ENCODE measurements at regions not wholly inside any gene's neighbourhood (a gene's known extent, or its start where the extent isn't known, plus 50 kb on each side); places are given as distances from the start of the nearest gene placed in this dataset.
A peak's percentile ranks its signal among the peaks of the same experiment; 100 is the strongest.

DNA sequence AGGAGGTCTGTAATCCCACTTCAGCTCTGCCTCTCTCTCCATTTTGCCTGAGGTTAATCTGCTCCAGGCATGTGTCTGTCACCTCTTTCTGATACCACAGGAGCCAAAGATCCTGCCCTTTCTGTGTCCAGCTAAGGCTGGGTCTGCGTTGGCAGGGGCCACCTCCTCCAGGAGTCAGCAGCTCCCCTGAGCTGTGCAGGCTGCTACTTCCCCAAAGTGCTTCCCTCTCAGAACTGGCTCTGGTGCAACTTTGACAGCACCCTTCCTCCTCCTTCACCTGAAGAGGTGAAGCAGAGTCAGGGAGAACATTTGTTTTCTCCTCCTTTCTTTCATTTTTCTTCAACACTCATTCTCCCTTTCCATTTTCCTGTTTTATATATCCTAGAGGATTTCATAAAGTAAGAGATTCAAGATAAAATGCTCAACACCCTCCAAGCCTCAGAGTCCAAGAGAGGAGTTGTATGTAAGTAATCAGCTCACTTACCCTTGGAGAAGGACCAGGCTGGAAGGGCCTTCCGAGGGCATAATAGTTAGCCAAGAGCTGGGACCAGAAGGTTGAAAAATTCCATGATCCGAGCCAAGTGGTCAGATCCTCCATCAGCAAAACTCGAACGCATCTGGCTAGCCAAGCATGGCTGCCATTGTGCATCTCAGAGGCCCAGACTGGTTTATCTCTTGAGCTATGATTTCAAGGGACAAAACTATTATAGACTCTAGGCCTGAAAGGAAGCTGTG lies 257.3 kb downstream of the PTEN start:
- H3K27me3 ChIP-seq: no peaks in the 10 kb centered on the region
- TF ChIP-seq, protein P1, sequence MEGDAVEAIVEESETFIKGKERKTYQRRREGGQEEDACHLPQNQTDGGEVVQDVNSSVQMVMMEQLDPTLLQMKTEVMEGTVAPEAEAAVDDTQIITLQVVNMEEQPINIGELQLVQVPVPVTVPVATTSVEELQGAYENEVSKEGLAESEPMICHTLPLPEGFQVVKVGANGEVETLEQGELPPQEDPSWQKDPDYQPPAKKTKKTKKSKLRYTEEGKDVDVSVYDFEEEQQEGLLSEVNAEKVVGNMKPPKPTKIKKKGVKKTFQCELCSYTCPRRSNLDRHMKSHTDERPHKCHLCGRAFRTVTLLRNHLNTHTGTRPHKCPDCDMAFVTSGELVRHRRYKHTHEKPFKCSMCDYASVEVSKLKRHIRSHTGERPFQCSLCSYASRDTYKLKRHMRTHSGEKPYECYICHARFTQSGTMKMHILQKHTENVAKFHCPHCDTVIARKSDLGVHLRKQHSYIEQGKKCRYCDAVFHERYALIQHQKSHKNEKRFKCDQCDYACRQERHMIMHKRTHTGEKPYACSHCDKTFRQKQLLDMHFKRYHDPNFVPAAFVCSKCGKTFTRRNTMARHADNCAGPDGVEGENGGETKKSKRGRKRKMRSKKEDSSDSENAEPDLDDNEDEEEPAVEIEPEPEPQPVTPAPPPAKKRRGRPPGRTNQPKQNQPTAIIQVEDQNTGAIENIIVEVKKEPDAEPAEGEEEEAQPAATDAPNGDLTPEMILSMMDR (IDR thresholded peaks at IDR 0.05): no peak
- H3K27ac ChIP-seq: no peak overlapping the region
- H3K4me1 ChIP-seq: no peaks in the 10 kb centered on the region
- ATAC-seq (peak in 1 of 4 donors; percentile 35), FAIRE-seq (no peak), DNase-seq (no peak)
- WGBS, 2 donors: 76 to 84% methylated on average over 5 of the region's 5 CpGs
- no peaks in the 10 kb centered on the region for H3K9me3 ChIP-seq
- no peaks in the 10 kb centered on the region for H3K36me3 ChIP-seq
- intact Hi-C loops (cut with DNase I): no loop called here
- H3K4me3 ChIP-seq: no peak overlapping the region

DNA sequence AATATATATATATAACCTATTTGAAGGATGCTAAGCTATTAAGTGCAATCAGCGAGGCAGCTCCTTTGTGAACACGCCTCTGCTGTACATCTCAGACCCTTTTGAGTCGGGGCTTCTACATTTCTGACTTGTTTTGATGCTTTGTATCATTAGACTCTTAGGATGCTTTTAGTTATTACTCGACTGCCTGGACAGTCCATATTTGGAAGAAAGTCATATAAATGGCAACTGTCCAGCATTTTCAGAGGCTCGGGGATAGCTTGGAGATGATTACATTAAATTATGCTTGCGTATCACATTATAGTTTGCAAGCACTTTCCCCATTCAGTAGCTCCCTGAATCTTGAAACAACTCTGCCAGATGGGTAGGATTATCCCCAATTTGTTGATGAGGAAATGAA lies 257.9 kb downstream of the PTEN start:
- ATAC-seq (no peak), FAIRE-seq (no peak), DNase-seq (no peak)
- Histone ChIP-seq H3K27ac (no peak overlapping the region), H3K9me3 (no peaks in the 10 kb centered on the region), H3K27me3 (no peaks in the 10 kb centered on the region), H3K4me3 (no peak overlapping the region), H3K4me1 (no peaks in the 10 kb centered on the region), H3K36me3 (no peaks in the 10 kb centered on the region)
- TF ChIP-seq, protein P1 (IDR thresholded peaks at IDR 0.05): no peak
- intact Hi-C loops (cut with DNase I): no loop called here
- 93 to 97% methylated on average over 6 of the region's 6 CpGs for WGBS, 2 donors

DNA sequence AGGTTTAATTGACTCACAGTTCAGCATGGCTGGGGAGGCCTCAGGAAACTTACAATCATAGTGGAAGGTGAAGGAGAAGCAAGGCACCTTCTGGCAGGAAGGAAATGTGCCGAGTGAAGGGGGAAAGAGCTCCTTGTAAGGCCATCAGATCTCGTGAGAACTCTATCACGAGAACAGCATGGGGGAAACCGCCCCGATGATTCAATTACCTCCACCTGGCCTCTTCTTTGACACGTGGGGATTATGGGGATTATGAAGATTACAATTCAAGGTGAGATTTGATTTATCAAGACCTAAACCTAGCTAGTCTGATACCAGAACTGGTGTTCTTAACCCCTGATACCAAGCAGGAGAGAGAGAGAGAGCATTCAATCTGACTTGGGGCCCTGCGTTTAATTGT lies 258.7 kb downstream of the PTEN start:
- no peak overlapping the region for H3K4me3 ChIP-seq
- H3K27ac ChIP-seq: no peak overlapping the region
- 83 to 92% methylated on average over 7 of the region's 7 CpGs for WGBS, 2 donors
- no peak for DNase-seq
- FAIRE-seq: no peak
- no peaks in the 10 kb centered on the region for H3K27me3 ChIP-seq
- TF ChIP-seq, protein P1 (IDR thresholded peaks at IDR 0.05): no peak
- no peaks in the 10 kb centered on the region for H3K9me3 ChIP-seq
- intact Hi-C loops (cut with DNase I): no loop called here
- no peaks in the 10 kb centered on the region for H3K4me1 ChIP-seq
- no peak for ATAC-seq
- H3K36me3 ChIP-seq: no peaks in the 10 kb centered on the region

DNA sequence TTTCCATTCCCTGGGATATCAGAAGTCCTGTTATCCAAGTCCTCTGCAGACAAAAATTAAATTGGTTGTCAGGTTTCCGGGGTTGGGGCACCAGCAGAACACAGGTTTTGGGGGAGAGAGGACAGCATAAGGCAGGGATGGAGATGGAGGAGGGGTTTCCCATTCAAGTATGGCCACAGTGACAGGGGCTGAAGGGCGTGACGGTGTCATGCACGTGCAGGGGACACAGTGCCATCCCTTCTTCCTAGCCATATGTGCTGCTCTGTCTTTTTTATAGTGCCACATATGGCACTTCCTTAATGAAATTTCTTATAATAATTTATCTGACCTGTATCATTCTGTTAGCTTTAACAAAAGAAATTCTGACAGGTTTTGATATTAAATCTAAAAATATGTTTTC lies 259.2 kb downstream of the PTEN start:
- DNase-seq: no peak
- no peak for FAIRE-seq
- Histone ChIP-seq H3K4me1 (no peaks in the 10 kb centered on the region), H3K27ac (no peak overlapping the region), H3K9me3 (no peaks in the 10 kb centered on the region), H3K27me3 (no peaks in the 10 kb centered on the region), H3K4me3 (no peak overlapping the region), H3K36me3 (no peaks in the 10 kb centered on the region)
- 88 to 94% methylated on average over 4 of the region's 4 CpGs for WGBS, 2 donors
- intact Hi-C loops (cut with DNase I): no loop called here
- no peak for ATAC-seq
- TF ChIP-seq, protein P1 (IDR thresholded peaks at IDR 0.05): no peak

DNA sequence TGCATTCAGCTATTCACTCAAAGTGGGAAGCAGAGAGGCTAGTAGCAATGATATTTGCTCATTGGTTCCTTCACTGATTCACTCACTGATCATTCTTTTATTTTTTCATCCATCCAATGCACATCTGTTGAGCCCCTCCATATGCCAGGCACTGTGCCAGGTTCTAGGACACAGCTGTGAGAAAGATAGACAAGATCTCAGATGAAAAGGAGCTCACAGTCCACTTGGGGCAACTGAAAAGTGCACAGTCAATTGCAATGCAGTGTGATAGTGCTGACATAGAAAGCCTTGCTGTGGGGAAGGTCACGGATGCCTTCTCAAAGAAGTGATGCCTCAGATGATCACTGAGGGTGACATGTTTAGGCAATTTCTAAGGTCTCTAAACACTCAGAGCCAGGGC lies 262.3 kb downstream of the PTEN start:
- Histone ChIP-seq H3K4me3 (no peak overlapping the region), H3K36me3 (no peaks in the 10 kb centered on the region), H3K4me1 (no peaks in the 10 kb centered on the region), H3K27me3 (no peaks in the 10 kb centered on the region), H3K9me3 (no peaks in the 10 kb centered on the region), H3K27ac (no peak overlapping the region)
- TF ChIP-seq, protein P1 (IDR thresholded peaks at IDR 0.05): no peak
- 93 to 97% methylated on average over 1 of the region's 1 CpG for WGBS, 2 donors
- DNase-seq (no peak), ATAC-seq (no peak), FAIRE-seq (no peak)
- intact Hi-C loops (cut with DNase I): no loop called here

Measured in pancreas (tissue), 10 donors.